Tibial nerve (tissue), 4 donors: ENCODE measurements at regions not wholly inside any gene's neighbourhood (a gene's known extent, or its start where the extent isn't known, plus 50 kb on each side); places are given as distances from the start of the nearest gene placed in this dataset.

Experiments
- DNase-seq, 2 donors: peaks; one replicate each; pipeline ENCODE4 v3.0.0-alpha.2; 2019; ENCODE audit warnings: low spot score in 2 of 2
- H3K27ac ChIP-seq, 4 donors: fragments of 200-600 bp; sonication (generic) in 3 of 4; one replicate each; pipeline ENCODE4 v1.5.1; 2017 to 2019; ENCODE audit warnings: mild to moderate bottlenecking in 1 of 4
- H3K27me3 ChIP-seq, 2 donors: fragments of 200-600 bp; sonication (generic) in 1 of 2; one replicate each; pipeline versions ENCODE4 v1.5.1 to v1.6.0; 2017 to 2019
- H3K36me3 ChIP-seq, 3 donors: fragments of 200-600 bp; sonication (generic); one replicate each; pipeline ENCODE4 v1.5.1; 2018 to 2019
- H3K4me1 ChIP-seq, 4 donors: fragments of 200-600 bp; sonication (generic) in 3 of 4; one replicate each; pipeline ENCODE4 v1.5.1; 2017 to 2019
- H3K4me3 ChIP-seq, 4 donors: fragments of 200-600 bp; sonication (generic) in 3 of 4; one replicate each; pipeline ENCODE4 v1.5.1; 2017 to 2019; ENCODE audit warnings: mild to moderate bottlenecking in 1 of 4, moderate library complexity in 1 of 4
- H3K9me3 ChIP-seq, 4 donors: fragments of 200-600 bp; sonication (generic) in 3 of 4; one replicate each; pipeline ENCODE4 v1.5.1; 2017 to 2019
- CTCF ChIP-seq, 5 experiments: fragments of 200-600 bp in 3 of 5; fragments of 450-650 bp in 2 of 5; sonication (generic) in 3 of 5; IDR thresholded peaks; one replicate each; pipeline ENCODE4 v1.5.1; 2016 to 2019; ENCODE audit warnings: antibody characterized with exemption in 5 of 5, mild to moderate bottlenecking in 3 of 5, moderate library complexity in 2 of 5
- EP300 ChIP-seq, 2 donors: sonication (generic); formaldehyde crosslinking; IDR thresholded peaks; one replicate each; pipeline ENCODE4 v1.6.1; 2017; ENCODE audit warnings: antibody characterized with exemption in 2 of 2, mild to moderate bottlenecking in 1 of 2
- POLR2A ChIP-seq, 2 donors: fragments of 450-650 bp; IDR thresholded peaks; one replicate each; pipeline ENCODE4 v1.6.1; 2017; ENCODE audit warnings: antibody characterized with exemption in 2 of 2, mild to moderate bottlenecking in 2 of 2, moderate library complexity in 2 of 2
- WGBS, 2 donors: methylation state at CpG; one replicate each; pipeline ENCODE4 v1.1.5; 2018; 5-methylcytosine and 5-hydroxymethylcytosine counted together

GRCh38 chr16:49216593-49216992, 65.0 kb downstream of the CBLN1 start:
- Histone ChIP-seq H3K27ac (no peak overlapping the region), H3K36me3 (no peaks in the 10 kb centered on the region), H3K9me3 (no peaks in the 10 kb centered on the region), H3K27me3 (no peaks in the 10 kb centered on the region), H3K4me3 (no peak overlapping the region), H3K4me1 (no peaks in the 10 kb centered on the region)
- 54 to 55% methylated on average over 3 of the region's 3 CpGs for WGBS, 2 donors
- no peak for DNase-seq
- TF ChIP-seq POLR2A (IDR thresholded peaks at IDR 0.05) (no peak), EP300 (IDR thresholded peaks at IDR 0.05) (no peak), CTCF (IDR thresholded peaks at IDR 0.05) (no peak)

GRCh38 chr16:49213594-49213993, 68.0 kb downstream of the CBLN1 start:
- no peaks in the 10 kb centered on the region for H3K9me3 ChIP-seq
- TF ChIP-seq EP300 (IDR thresholded peaks at IDR 0.05) = no peak
- no peak for TF ChIP-seq CTCF (IDR thresholded peaks at IDR 0.05)
- TF ChIP-seq POLR2A (IDR thresholded peaks at IDR 0.05) = no peak
- 52 to 57% methylated on average over 5 of the region's 5 CpGs for WGBS, 2 donors

GRCh38 chr16:49204191-49204590, 77.4 kb downstream of the CBLN1 start:
- no peaks in the 10 kb centered on the region for H3K4me1 ChIP-seq
- H3K27ac ChIP-seq = no peak overlapping the region
- no peaks in the 10 kb centered on the region for H3K9me3 ChIP-seq
- no peak for DNase-seq
- no peaks in the 10 kb centered on the region for H3K27me3 ChIP-seq
- WGBS, 2 donors = 89 to 95% methylated on average over 4 of the region's 4 CpGs
- no peak overlapping the region for H3K4me3 ChIP-seq
- no peak for TF ChIP-seq CTCF (IDR thresholded peaks at IDR 0.05)
- no peaks in the 10 kb centered on the region for H3K36me3 ChIP-seq

More at GRCh38 chr16:49213594-49213993, 68.0 kb downstream of the CBLN1 start:
- Histone ChIP-seq H3K4me3 (no peak overlapping the region), H3K36me3 (no peaks in the 10 kb centered on the region), H3K27me3 (no peaks in the 10 kb centered on the region), H3K27ac (no peak overlapping the region), H3K4me1 (no peaks in the 10 kb centered on the region)
- no peak for DNase-seq

GRCh38 chr16:49203361-49203760, 78.3 kb downstream of the CBLN1 start:
- Histone ChIP-seq H3K27ac (no peak overlapping the region), H3K9me3 (no peaks in the 10 kb centered on the region), H3K36me3 (no peaks in the 10 kb centered on the region), H3K4me1 (no peaks in the 10 kb centered on the region), H3K4me3 (no peak overlapping the region), H3K27me3 (no peaks in the 10 kb centered on the region)
- DNase-seq = no peak
- WGBS, 2 donors = 46 to 49% methylated on average over 3 of the region's 3 CpGs
- TF ChIP-seq EP300 (IDR thresholded peaks at IDR 0.05) = no peak

GRCh38 chr16:49201118-49201517, 80.5 kb downstream of the CBLN1 start:
- no peak overlapping the region for H3K4me3 ChIP-seq
- TF ChIP-seq POLR2A (IDR thresholded peaks at IDR 0.05) = no peak
- TF ChIP-seq EP300 (IDR thresholded peaks at IDR 0.05) = no peak
- TF ChIP-seq CTCF (IDR thresholded peaks at IDR 0.05) = no peak
- no peaks in the 10 kb centered on the region for H3K9me3 ChIP-seq
- DNase-seq = no peak
- H3K27me3 ChIP-seq = no peaks in the 10 kb centered on the region
- H3K4me1 ChIP-seq = no peaks in the 10 kb centered on the region
- WGBS, 2 donors = 73 to 85% methylated on average over 1 of the region's 1 CpG
- no peaks in the 10 kb centered on the region for H3K36me3 ChIP-seq
- H3K27ac ChIP-seq = no peak overlapping the region

- no peak overlapping the region for H3K4me3 ChIP-seq
- H3K9me3 ChIP-seq = no peaks in the 10 kb centered on the region
- DNase-seq = no peak
- no peaks in the 10 kb centered on the region for H3K4me1 ChIP-seq
- no peaks in the 10 kb centered on the region for H3K36me3 ChIP-seq
- TF ChIP-seq CTCF (IDR thresholded peaks at IDR 0.05) (no peak), POLR2A (IDR thresholded peaks at IDR 0.05) (no peak), EP300 (IDR thresholded peaks at IDR 0.05) (no peak)
- H3K27ac ChIP-seq = no peak overlapping the region
- WGBS, 2 donors = 86 to 89% methylated on average over 8 of the region's 8 CpGs
- no peaks in the 10 kb centered on the region for H3K27me3 ChIP-seq
Measured at GRCh38 chr16:49200223-49200820, 81.3 kb downstream of the CBLN1 start.
